BJ (cell line): ENCODE measurements at regions not wholly inside any gene's neighbourhood (a gene's known extent, or its start where the extent isn't known, plus 50 kb on each side); places are given as distances from the start of the nearest gene placed in this dataset.

Experiments
- CTCF ChIA-PET: fragments of 350-600 bp; formaldehyde crosslinking; extraction: SDS; loops from one replicate; lab custom pipeline; 2021; ENCODE audit warnings: antibody characterized with exemption, inconsistent platforms; lab: Yijun Ruan, JAX
- POLR2A ChIA-PET: fragments of 300-600 bp; sonication (Branson Sonifier 250); formaldehyde crosslinking; extraction: SDS; loops from one replicate; lab custom pipeline; 2021; ENCODE audit warnings: antibody characterized with exemption; lab: Charles Lee
- DNase-seq: peaks from one replicate; pipeline ENCODE4 v3.0.0-alpha.2; 2011; ENCODE audit warnings: low read depth
- H3K27me3 ChIP-seq: 2 replicates; pipeline ENCODE4 v1.6.0; 2011; ENCODE audit warnings: low read length; ENCODE audit not compliant: control insufficient read depth, insufficient read depth
- H3K36me3 ChIP-seq: 2 replicates; pipeline ENCODE4 v1.5.1; 2011; ENCODE audit warnings: low read length; ENCODE audit not compliant: control insufficient read depth, insufficient read depth
- H3K4me3 ChIP-seq: 2 replicates; pipeline ENCODE4 v1.5.1; 2011; ENCODE audit warnings: low read depth, mild to moderate bottlenecking, control low read depth, low read length
- TF ChIP-seq, protein P1 (sequence below): IDR thresholded peaks from 2 replicates; pipeline ENCODE4 v1.5.1; 2011; ENCODE audit warnings: low read depth, mild to moderate bottlenecking, control low read depth, inconsistent platforms, low read length, moderate library complexity; ENCODE audit not compliant: insufficient read depth

- Histone ChIP-seq H3K27me3 (no peaks in the 10 kb centered on the region), H3K4me3 (no peak overlapping the region), H3K36me3 (no peaks in the 10 kb centered on the region)
- TF ChIP-seq, protein P1, sequence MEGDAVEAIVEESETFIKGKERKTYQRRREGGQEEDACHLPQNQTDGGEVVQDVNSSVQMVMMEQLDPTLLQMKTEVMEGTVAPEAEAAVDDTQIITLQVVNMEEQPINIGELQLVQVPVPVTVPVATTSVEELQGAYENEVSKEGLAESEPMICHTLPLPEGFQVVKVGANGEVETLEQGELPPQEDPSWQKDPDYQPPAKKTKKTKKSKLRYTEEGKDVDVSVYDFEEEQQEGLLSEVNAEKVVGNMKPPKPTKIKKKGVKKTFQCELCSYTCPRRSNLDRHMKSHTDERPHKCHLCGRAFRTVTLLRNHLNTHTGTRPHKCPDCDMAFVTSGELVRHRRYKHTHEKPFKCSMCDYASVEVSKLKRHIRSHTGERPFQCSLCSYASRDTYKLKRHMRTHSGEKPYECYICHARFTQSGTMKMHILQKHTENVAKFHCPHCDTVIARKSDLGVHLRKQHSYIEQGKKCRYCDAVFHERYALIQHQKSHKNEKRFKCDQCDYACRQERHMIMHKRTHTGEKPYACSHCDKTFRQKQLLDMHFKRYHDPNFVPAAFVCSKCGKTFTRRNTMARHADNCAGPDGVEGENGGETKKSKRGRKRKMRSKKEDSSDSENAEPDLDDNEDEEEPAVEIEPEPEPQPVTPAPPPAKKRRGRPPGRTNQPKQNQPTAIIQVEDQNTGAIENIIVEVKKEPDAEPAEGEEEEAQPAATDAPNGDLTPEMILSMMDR, result peak; percentile 80
- POLR2A ChIA-PET, result no interaction called here
- CTCF ChIA-PET, result interaction anchor here (0.6 to 1.8 kb wide), 6 partner anchors 9 to 64 kb away, joined by 3 to 8 read pairs (median 4); no protein-coding TSS in a partner anchor
- DNase-seq, result no peak
Measured at GRCh38 chr14:86038387-86039042, 508.6 kb downstream of the FLRT2 start.

GRCh38 chr14:86035882-86036281 lies 505.9 kb downstream of the FLRT2 start:
- POLR2A ChIA-PET, result no interaction called here
- DNase-seq, result no peak
- H3K36me3 ChIP-seq, result no peaks in the 10 kb centered on the region
- TF ChIP-seq, protein P1, result peak; percentile 39; the same call in 1 of the 2 replicates
- H3K27me3 ChIP-seq, result no peaks in the 10 kb centered on the region
- CTCF ChIA-PET, result interaction anchor here (1.1 kb wide), 1 partner anchor 20 kb away, joined by 3 read pairs; no protein-coding TSS in a partner anchor
- H3K4me3 ChIP-seq, result no peak overlapping the region

DNA sequence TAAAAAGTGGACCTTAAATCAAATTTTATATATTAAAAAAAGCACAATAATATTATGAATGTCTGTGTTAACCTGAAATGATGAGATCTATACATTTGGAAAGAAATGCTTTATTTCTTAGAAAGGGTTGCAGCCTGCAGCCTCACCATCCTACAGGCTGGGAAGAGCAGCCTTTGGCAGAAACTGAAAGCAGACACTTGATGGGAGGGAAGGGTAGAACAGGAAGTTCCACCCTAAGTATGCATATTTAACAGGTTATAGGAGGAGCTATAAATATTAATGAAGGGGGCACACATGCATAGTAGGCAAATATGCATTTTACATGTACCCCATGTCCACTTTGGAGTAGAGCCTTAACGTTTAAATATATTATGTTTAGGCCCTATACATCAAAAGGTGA lies 498.0 kb downstream of the FLRT2 start:
- ChIA-PET POLR2A (no interaction called here), CTCF (interaction anchor here (1.7 kb wide), 1 partner anchor 10 kb away, joined by 6 read pairs; no protein-coding TSS in a partner anchor)
- TF ChIP-seq, protein P1, result no peak
- Histone ChIP-seq H3K4me3 (no peak overlapping the region), H3K36me3 (no peaks in the 10 kb centered on the region), H3K27me3 (no peaks in the 10 kb centered on the region)
- DNase-seq, result no peak

GRCh38 chr14:86027144-86027543 lies 497.2 kb downstream of the FLRT2 start:
- Histone ChIP-seq H3K4me3 (no peak overlapping the region), H3K27me3 (no peaks in the 10 kb centered on the region), H3K36me3 (no peaks in the 10 kb centered on the region)
- TF ChIP-seq, protein P1, result no peak
- no peak for DNase-seq
- CTCF ChIA-PET, result interaction anchor here (1.7 kb wide), 1 partner anchor 11 kb away, joined by 6 read pairs; no protein-coding TSS in a partner anchor
- POLR2A ChIA-PET, result no interaction called here

DNA sequence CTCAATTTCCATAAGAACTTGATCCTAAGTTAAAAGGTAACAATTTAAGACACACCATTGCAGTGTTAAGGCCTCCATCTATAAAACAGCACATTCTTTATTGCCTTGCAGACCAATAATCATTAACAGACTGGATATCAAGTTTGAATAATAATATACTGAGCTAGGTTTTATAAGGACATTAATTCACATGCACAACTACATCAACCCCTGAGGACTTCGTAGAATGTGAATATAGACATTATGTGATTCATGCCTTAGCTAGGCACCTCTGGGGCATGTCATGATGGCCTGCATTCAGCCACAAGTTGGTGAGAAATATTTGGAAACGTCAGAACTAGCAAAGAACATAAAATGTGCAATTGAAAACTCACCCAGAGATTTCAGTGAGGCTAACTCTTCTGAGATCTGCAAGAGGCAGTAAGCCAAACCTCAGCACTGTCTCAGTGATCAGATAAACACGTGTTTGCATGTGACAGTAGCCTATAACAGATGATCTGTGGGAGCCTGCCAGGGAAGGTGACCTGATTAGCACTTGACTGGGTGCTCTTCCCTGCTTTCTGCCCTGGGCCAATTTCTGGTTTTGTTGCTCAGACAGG lies 492.2 kb downstream of the FLRT2 start:
- CTCF ChIA-PET, result no interaction called here

More for the DNA sequence above, 492.2 kb downstream of the FLRT2 start:
- POLR2A ChIA-PET, result no interaction called here
- Histone ChIP-seq H3K36me3 (no peaks in the 10 kb centered on the region), H3K4me3 (no peak overlapping the region), H3K27me3 (no peaks in the 10 kb centered on the region)
- peak; percentile 32 for DNase-seq
- TF ChIP-seq, protein P1, result no peak
